H9 (cell line): ENCODE measurements at regions not wholly inside any gene's neighbourhood (a gene's known extent, or its start where the extent isn't known, plus 50 kb on each side); places are given as distances from the start of the nearest gene placed in this dataset.

ENCODE experiments used
- DNase-seq: peaks from one replicate; pipeline ENCODE4 v3.0.0-alpha.2; 2017
- H2AFZ ChIP-seq: one replicate; pipeline ENCODE4 v1.6.1; 2013; ENCODE audit warnings: mild to moderate bottlenecking, low read length, control low read depth, moderate library complexity
- H2AK5ac ChIP-seq: 2 replicates; pipeline ENCODE4 v1.6.1; 2013; ENCODE audit warnings: low read length, control low read depth, mixed read lengths; ENCODE audit not compliant: insufficient read length
- H2BK120ac ChIP-seq: one replicate; pipeline ENCODE4 v1.6.1; 2013; ENCODE audit warnings: low read depth, mild to moderate bottlenecking, low read length, control low read depth, inconsistent platforms; ENCODE audit not compliant: poor library complexity, severe bottlenecking
- H2BK12ac ChIP-seq: 2 replicates; pipeline ENCODE4 v1.6.1; 2013; ENCODE audit warnings: low read length, control low read depth, mixed read lengths, low read depth; ENCODE audit not compliant: insufficient read length
- H2BK15ac ChIP-seq: 2 replicates; pipeline ENCODE4 v1.6.1; 2013; ENCODE audit warnings: low read depth, low read length, control low read depth
- H2BK20ac ChIP-seq: one replicate; pipeline ENCODE4 v1.6.1; 2013; ENCODE audit warnings: low read depth, mild to moderate bottlenecking, low read length, control low read depth, inconsistent platforms; ENCODE audit not compliant: poor library complexity, severe bottlenecking
- H2BK5ac ChIP-seq: 2 replicates; pipeline ENCODE4 v1.6.1; 2013; ENCODE audit warnings: low read length, control low read depth, mixed read lengths; ENCODE audit not compliant: insufficient read length
- H3K14ac ChIP-seq: 2 replicates; pipeline ENCODE4 v1.6.1; 2013; ENCODE audit warnings: low read length, control low read depth; ENCODE audit not compliant: insufficient read depth
- H3K18ac ChIP-seq: 2 replicates; pipeline ENCODE4 v1.6.1; 2013; ENCODE audit warnings: low read depth, mild to moderate bottlenecking, mixed read lengths, low read length, control low read depth; ENCODE audit not compliant: insufficient read length
- H3K23ac ChIP-seq: 2 replicates; pipeline ENCODE4 v1.6.1; 2013; ENCODE audit warnings: low read length, control low read depth, mixed read lengths, low read depth; ENCODE audit not compliant: insufficient read length
- H3K23me2 ChIP-seq: 2 replicates; pipeline ENCODE4 v1.6.1; 2013; ENCODE audit warnings: low read depth, mild to moderate bottlenecking, mixed read lengths, low read length, control low read depth; ENCODE audit not compliant: insufficient read length, poor library complexity, severe bottlenecking
- H3K27ac ChIP-seq: 2 replicates; pipeline ENCODE4 v1.5.1; 2013; ENCODE audit warnings: low read length, control low read depth, mixed read lengths, low read depth; ENCODE audit not compliant: insufficient read length
- H3K27me3 ChIP-seq: 2 replicates; pipeline ENCODE4 v1.6.1; 2013; ENCODE audit warnings: low read length, control low read depth, inconsistent platforms; ENCODE audit not compliant: insufficient read depth
- H3K4ac ChIP-seq: 2 replicates; pipeline ENCODE4 v1.6.1; 2013; ENCODE audit warnings: low read depth, mild to moderate bottlenecking, control low read depth, inconsistent platforms, low read length, moderate library complexity
- H3K4me1 ChIP-seq: 2 replicates; pipeline ENCODE4 v1.6.1; 2013; ENCODE audit warnings: low read length, control low read depth, inconsistent platforms; ENCODE audit not compliant: insufficient read depth
- H3K4me2 ChIP-seq: 2 replicates; pipeline ENCODE4 v1.6.1; 2013; ENCODE audit warnings: low read length, control low read depth, mixed read lengths; ENCODE audit not compliant: insufficient read length, insufficient read depth
- H3K56ac ChIP-seq: 2 replicates; pipeline ENCODE4 v1.6.1; 2013; ENCODE audit warnings: low read depth, mild to moderate bottlenecking, mixed read lengths, low read length, control low read depth; ENCODE audit not compliant: insufficient read length
- H3K79me1 ChIP-seq: 2 replicates; pipeline ENCODE4 v1.6.1; 2013; ENCODE audit warnings: low read depth, mild to moderate bottlenecking, moderate library complexity, low read length, control low read depth, inconsistent platforms; ENCODE audit not compliant: insufficient read depth, poor library complexity, severe bottlenecking
- H3K79me2 ChIP-seq: 2 replicates; pipeline ENCODE4 v1.6.1; 2013; ENCODE audit warnings: low read length, control low read depth, inconsistent platforms; ENCODE audit not compliant: insufficient read depth
- H3K9ac ChIP-seq: 2 replicates; pipeline ENCODE4 v1.6.1; 2013; ENCODE audit warnings: low read length, control low read depth, mixed read lengths; ENCODE audit not compliant: insufficient read length; ENCODE audit errors: extremely low read depth
- H3K9me3 ChIP-seq: one replicate; pipeline ENCODE4 v1.6.1; 2013; ENCODE audit warnings: low read depth, low read length, inconsistent platforms; ENCODE audit not compliant: control insufficient read depth
- H3T11ph ChIP-seq: one replicate; pipeline ENCODE4 v1.6.1; 2013; ENCODE audit warnings: mild to moderate bottlenecking, low read length, control low read depth, inconsistent platforms
- H4K20me1 ChIP-seq: one replicate; pipeline ENCODE4 v1.6.1; 2013; ENCODE audit not compliant: control insufficient read depth, insufficient read length, insufficient read depth
- H4K5ac ChIP-seq: 2 replicates; pipeline ENCODE4 v1.6.1; 2013; ENCODE audit warnings: low read depth, mild to moderate bottlenecking, mixed read lengths, low read length, control low read depth; ENCODE audit not compliant: insufficient read length
- H4K8ac ChIP-seq: replicated peaks from 2 replicates; pipeline ENCODE4 v1.6.1; 2013; ENCODE audit warnings: low read length, control low read depth, mixed read lengths, low read depth; ENCODE audit not compliant: insufficient read length
- H4K91ac ChIP-seq: 2 replicates; pipeline ENCODE4 v1.6.1; 2013; ENCODE audit warnings: low read depth, mild to moderate bottlenecking, moderate library complexity, mixed read lengths, low read length, control low read depth; ENCODE audit not compliant: insufficient read length
- H3K27ac Mint-ChIP-seq, 3 experiments: 2 replicates in 2 of 3; 3 replicates in 1 of 3; pipeline ENCODE4 v1.8.0; 2020 to 2021; ENCODE audit warnings: mixed read lengths in 3 of 3, mild to moderate bottlenecking in 1 of 3, moderate library complexity in 1 of 3
- H3K27me3 Mint-ChIP-seq: 2 replicates; pipeline ENCODE4 v1.8.0; 2021; ENCODE audit warnings: low read depth, mild to moderate bottlenecking, moderate library complexity, mixed read lengths
- H3K36me3 Mint-ChIP-seq, 3 experiments: 2 replicates in 2 of 3; 3 replicates in 1 of 3; pipeline ENCODE4 v1.8.0; 2020 to 2021; ENCODE audit warnings: low read depth in 3 of 3, mixed read lengths in 3 of 3; ENCODE audit not compliant: insufficient read depth in 1 of 3
- H3K4me1 Mint-ChIP-seq, 2 experiments: 2 replicates each; pipeline ENCODE4 v1.8.0; 2020; ENCODE audit warnings: mixed read lengths in 2 of 2
- H3K4me3 Mint-ChIP-seq, 2 experiments: 2 replicates in 1 of 2; 3 replicates in 1 of 2; pipeline ENCODE4 v1.8.0; 2020 to 2021; ENCODE audit warnings: mild to moderate bottlenecking in 2 of 2, mixed read lengths in 2 of 2, moderate library complexity in 1 of 2
- H3K9me3 Mint-ChIP-seq, 2 experiments: 2 replicates in 1 of 2; 3 replicates in 1 of 2; pipeline ENCODE4 v1.8.0; 2020; ENCODE audit warnings: mild to moderate bottlenecking in 2 of 2, mixed read lengths in 2 of 2, moderate library complexity in 1 of 2
- WGBS: extraction: QIAGEN DNeasy Blood & Tissue Kit; methylation state at CpG from one replicate; pipeline ENCODE4 v1.1.7; 2013; ENCODE audit warnings: missing lambda C conversion rate, low lambda C conversion rate, mixed read lengths; ENCODE audit not compliant: insufficient read length; ENCODE audit errors: extremely low coverage; 5-methylcytosine and 5-hydroxymethylcytosine counted together
- TF ChIP-seq, protein P1 (sequence below): fragments of 200-600 bp; sonication (generic); conservative IDR thresholded peaks from 3 replicates; pipeline ENCODE4 v1.8.0; 2021; ENCODE audit warnings: antibody characterized with exemption, mild to moderate bottlenecking

DNA sequence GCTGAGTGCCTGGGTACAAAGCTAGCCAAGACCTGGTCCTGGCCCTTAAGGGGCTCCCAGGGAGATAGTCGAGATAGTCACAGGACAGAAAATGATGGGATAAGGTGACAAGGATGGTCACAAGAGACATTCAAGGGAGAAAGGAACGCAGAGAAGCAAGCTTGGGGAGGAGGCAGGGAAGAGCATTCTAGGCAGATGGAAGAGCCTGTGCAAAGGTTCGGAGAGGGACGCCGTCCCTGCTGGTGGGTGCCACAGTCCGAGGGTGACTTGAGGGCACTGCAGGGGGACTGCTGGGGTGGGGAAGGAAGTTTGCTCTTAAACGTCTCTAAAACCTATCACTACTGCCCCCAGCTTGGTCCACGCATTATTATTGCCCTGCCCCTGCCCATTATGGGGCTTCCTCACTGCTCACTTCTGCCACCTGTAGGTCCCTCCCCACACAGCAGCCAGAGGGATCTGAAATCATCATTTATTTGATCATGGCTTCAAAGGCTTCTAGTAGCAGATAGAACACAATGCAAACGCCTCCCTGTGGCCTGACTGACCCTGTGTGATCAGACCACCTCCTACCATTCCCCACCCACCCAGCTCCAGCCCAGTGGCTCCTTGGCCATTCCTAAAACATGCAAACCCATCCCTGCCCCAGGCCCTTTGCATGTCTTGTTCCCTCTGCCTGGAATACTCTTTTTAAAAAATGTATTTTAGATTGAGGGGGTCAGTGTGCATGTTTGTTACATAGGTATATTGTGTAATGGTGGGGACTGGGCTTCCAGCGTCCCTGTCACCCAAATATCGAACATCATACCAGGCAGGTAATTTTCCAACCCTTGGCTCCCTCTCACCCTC, 60.3 kb downstream of the RMI2 start:
- no peak overlapping the region for H3K4me2 ChIP-seq
- H2BK15ac ChIP-seq = no peak overlapping the region
- H3K27ac ChIP-seq = no peak overlapping the region
- no peak overlapping the region for H2BK20ac ChIP-seq
- peak; percentile 75 for DNase-seq
- no peaks in the 10 kb centered on the region for H3K79me1 ChIP-seq
- H3K56ac ChIP-seq = no peak overlapping the region
- H2AFZ ChIP-seq = no peak overlapping the region
- peaks cover 0 to 4% of the 10 kb centered on the region in 2 experiments; a peak in 3 of 5 replicates for H3K9me3 Mint-ChIP-seq
- no peak overlapping the region for H2AK5ac ChIP-seq
- H3K9ac ChIP-seq = no peak overlapping the region
- H2BK5ac ChIP-seq = no peak overlapping the region
- H4K5ac ChIP-seq = no peak overlapping the region
- WGBS = no CpG with 5 or more reads among the region's 11 CpGs
- H3K27me3 Mint-ChIP-seq = no peaks in the 10 kb centered on the region; the same call in 1 of the 2 replicates
- no peak overlapping the region for H4K91ac ChIP-seq
- H4K8ac ChIP-seq = no peak overlapping the region
- peaks cover 3% of the 10 kb centered on the region for H3K23me2 ChIP-seq
- no peaks in the 10 kb centered on the region for H3K79me2 ChIP-seq
- H3K4ac ChIP-seq = no peak overlapping the region
- no peaks in the 10 kb centered on the region for H3K27me3 ChIP-seq
- no peak overlapping the region for H2BK120ac ChIP-seq
- H3K4me1 Mint-ChIP-seq = peaks cover 2 to 5% of the 10 kb centered on the region in 2 experiments; a peak in 3 of 4 replicates
- no peaks in the 10 kb centered on the region for H3K36me3 Mint-ChIP-seq
- H3T11ph ChIP-seq = no peak overlapping the region
- H3K4me1 ChIP-seq = no peaks in the 10 kb centered on the region
- H3K4me3 Mint-ChIP-seq = no peak overlapping the region
- H4K20me1 ChIP-seq = no peaks in the 10 kb centered on the region
- H2BK12ac ChIP-seq = no peak overlapping the region
- H3K14ac ChIP-seq = no peak overlapping the region
- H3K23ac ChIP-seq = no peak overlapping the region
- H3K9me3 ChIP-seq = no peaks in the 10 kb centered on the region
- H3K18ac ChIP-seq = no peak overlapping the region
- TF ChIP-seq, protein P1, sequence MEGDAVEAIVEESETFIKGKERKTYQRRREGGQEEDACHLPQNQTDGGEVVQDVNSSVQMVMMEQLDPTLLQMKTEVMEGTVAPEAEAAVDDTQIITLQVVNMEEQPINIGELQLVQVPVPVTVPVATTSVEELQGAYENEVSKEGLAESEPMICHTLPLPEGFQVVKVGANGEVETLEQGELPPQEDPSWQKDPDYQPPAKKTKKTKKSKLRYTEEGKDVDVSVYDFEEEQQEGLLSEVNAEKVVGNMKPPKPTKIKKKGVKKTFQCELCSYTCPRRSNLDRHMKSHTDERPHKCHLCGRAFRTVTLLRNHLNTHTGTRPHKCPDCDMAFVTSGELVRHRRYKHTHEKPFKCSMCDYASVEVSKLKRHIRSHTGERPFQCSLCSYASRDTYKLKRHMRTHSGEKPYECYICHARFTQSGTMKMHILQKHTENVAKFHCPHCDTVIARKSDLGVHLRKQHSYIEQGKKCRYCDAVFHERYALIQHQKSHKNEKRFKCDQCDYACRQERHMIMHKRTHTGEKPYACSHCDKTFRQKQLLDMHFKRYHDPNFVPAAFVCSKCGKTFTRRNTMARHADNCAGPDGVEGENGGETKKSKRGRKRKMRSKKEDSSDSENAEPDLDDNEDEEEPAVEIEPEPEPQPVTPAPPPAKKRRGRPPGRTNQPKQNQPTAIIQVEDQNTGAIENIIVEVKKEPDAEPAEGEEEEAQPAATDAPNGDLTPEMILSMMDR = peak; percentile 78
- peak overlapping the region in 2 of 3 experiments; percentile 61 to 84; a peak in 2 of 7 replicates for H3K27ac Mint-ChIP-seq
